Endodermal cell (in vitro differentiated cells): ENCODE measurements at regions not wholly inside any gene's neighbourhood (a gene's known extent, or its start where the extent isn't known, plus 50 kb on each side); places are given as distances from the start of the nearest gene placed in this dataset.

Experiments
- DNase-seq: peaks from one replicate; pipeline ENCODE4 v3.0.0-alpha.2; 2017
- H3K27ac ChIP-seq: 2 replicates; pipeline ENCODE4 v1.5.1; 2013; ENCODE audit warnings: mild to moderate bottlenecking, low read depth, low read length, moderate library complexity
- H3K27me3 ChIP-seq: 2 replicates; pipeline ENCODE4 v1.6.1; 2013; ENCODE audit warnings: mild to moderate bottlenecking, low read length, moderate library complexity; ENCODE audit not compliant: insufficient read depth, control insufficient read depth, poor library complexity, severe bottlenecking
- H3K36me3 ChIP-seq: 2 replicates; pipeline ENCODE4 v1.7.0; 2013; ENCODE audit warnings: mild to moderate bottlenecking, low read length, moderate library complexity; ENCODE audit not compliant: control insufficient read depth, insufficient read depth
- H3K4me1 ChIP-seq: one replicate; pipeline ENCODE4 v1.7.0; 2013; ENCODE audit warnings: low read length; ENCODE audit not compliant: control insufficient read depth, insufficient read depth
- H3K4me3 ChIP-seq: 2 replicates; pipeline ENCODE4 v1.5.1; 2013; ENCODE audit warnings: mild to moderate bottlenecking, low read length, moderate library complexity
- H3K9ac ChIP-seq: 2 replicates; pipeline ENCODE4 v1.6.1; 2013; ENCODE audit warnings: mild to moderate bottlenecking, low read length, moderate library complexity; ENCODE audit not compliant: poor library complexity, severe bottlenecking; ENCODE audit errors: extremely low read depth
- H3K9me3 ChIP-seq: 2 replicates; pipeline ENCODE4 v1.6.1; 2013; ENCODE audit warnings: mild to moderate bottlenecking, low read length, moderate library complexity; ENCODE audit not compliant: control insufficient read depth
- H3K27ac Mint-ChIP-seq: 2 replicates; pipeline ENCODE4 v1.8.0; 2020; ENCODE audit warnings: mixed read lengths
- H3K27me3 Mint-ChIP-seq: 2 replicates; pipeline ENCODE4 v1.8.0; 2021; ENCODE audit warnings: mild to moderate bottlenecking, mixed read lengths; ENCODE audit not compliant: insufficient read depth
- H3K36me3 Mint-ChIP-seq: 2 replicates; pipeline ENCODE4 v1.8.0; 2020; ENCODE audit warnings: low read depth, mixed read lengths
- H3K4me1 Mint-ChIP-seq: 2 replicates; pipeline ENCODE4 v1.8.0; 2020; ENCODE audit warnings: mixed read lengths
- H3K4me3 Mint-ChIP-seq: 2 replicates; pipeline ENCODE4 v1.8.0; 2020; ENCODE audit warnings: mild to moderate bottlenecking, moderate library complexity, mixed read lengths
- H3K9me3 Mint-ChIP-seq: 2 replicates; pipeline ENCODE4 v1.8.0; 2020; ENCODE audit warnings: mild to moderate bottlenecking, mixed read lengths
- WGBS, 2 experiments: methylation state at CpG; one replicate each; pipeline versions ENCODE4 v1.1.5 to v1.1.7; 2013; ENCODE audit warnings: missing lambda C conversion rate in 2 of 2, mixed read lengths in 1 of 2; ENCODE audit not compliant: insufficient coverage in 1 of 2, insufficient read length in 1 of 2; 5-methylcytosine and 5-hydroxymethylcytosine counted together
- TF ChIP-seq, protein P1 (sequence below): fragments of 200-600 bp; sonication (generic); conservative IDR thresholded peaks from 2 replicates; pipeline ENCODE4 v1.5.0; 2021; ENCODE audit warnings: antibody characterized with exemption, mild to moderate bottlenecking

DNA sequence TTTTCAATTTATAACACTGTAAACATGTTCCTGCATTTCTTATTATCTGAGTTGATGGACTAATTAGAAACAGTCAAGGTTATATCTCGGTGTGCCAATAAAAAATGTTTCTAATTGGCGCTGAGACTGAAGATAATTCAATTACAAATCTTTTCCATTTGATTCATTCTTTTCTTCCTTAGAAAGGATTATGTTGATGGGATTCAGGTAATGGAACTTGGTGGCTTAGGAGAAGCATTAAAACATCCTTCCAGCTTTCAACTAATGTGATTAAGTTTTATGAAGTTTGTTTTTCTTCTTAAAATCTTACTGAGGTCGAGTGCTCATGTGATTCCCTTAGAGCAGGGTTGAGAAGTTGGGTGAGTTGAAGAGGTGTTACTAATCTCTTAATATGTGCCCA is 1015.3 kb downstream of the NR2F1-AS1 start:
- Histone ChIP-seq H3K9ac (no peak overlapping the region), H3K36me3 (no peaks in the 10 kb centered on the region), H3K9me3 (no peaks in the 10 kb centered on the region), H3K4me1 (no peaks in the 10 kb centered on the region), H3K27ac (no peak overlapping the region), H3K27me3 (no peaks in the 10 kb centered on the region), H3K4me3 (no peak overlapping the region)
- Mint-ChIP-seq H3K36me3 (no peaks in the 10 kb centered on the region), H3K27me3 (peaks cover 1% of the 10 kb centered on the region), H3K4me3 (no peak overlapping the region), H3K4me1 (peaks cover 15% of the 10 kb centered on the region), H3K9me3 (no peaks in the 10 kb centered on the region), H3K27ac (no peak overlapping the region)
- 82% methylated on average over 2 of the region's 3 CpGs; no CpG with 5 or more reads in 1 of the 2 experiments for WGBS, 2 experiments
- no peak for DNase-seq
- TF ChIP-seq, protein P1, sequence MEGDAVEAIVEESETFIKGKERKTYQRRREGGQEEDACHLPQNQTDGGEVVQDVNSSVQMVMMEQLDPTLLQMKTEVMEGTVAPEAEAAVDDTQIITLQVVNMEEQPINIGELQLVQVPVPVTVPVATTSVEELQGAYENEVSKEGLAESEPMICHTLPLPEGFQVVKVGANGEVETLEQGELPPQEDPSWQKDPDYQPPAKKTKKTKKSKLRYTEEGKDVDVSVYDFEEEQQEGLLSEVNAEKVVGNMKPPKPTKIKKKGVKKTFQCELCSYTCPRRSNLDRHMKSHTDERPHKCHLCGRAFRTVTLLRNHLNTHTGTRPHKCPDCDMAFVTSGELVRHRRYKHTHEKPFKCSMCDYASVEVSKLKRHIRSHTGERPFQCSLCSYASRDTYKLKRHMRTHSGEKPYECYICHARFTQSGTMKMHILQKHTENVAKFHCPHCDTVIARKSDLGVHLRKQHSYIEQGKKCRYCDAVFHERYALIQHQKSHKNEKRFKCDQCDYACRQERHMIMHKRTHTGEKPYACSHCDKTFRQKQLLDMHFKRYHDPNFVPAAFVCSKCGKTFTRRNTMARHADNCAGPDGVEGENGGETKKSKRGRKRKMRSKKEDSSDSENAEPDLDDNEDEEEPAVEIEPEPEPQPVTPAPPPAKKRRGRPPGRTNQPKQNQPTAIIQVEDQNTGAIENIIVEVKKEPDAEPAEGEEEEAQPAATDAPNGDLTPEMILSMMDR = no peak

DNA sequence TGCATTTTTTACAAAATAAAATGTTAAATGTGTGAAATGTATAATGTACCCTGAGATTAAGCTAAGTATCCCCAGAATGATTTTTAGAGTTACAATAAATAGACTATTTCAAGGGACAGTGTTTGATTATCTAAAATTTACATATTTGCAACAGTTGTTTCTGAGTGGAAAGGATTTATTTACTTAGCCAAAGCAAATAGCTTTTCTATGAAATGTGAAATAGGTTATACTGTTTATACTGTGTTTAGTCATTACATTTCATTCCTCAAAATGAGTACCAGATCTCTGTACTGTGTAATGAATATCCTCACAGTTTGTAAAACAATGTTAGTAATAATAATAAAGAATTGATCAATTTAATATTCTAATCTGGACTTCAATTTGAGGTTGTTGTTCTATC is 1019.0 kb downstream of the NR2F1-AS1 start:
- no peak overlapping the region for H3K27ac ChIP-seq
- Mint-ChIP-seq H3K4me1 (peaks cover 24% of the 10 kb centered on the region), H3K4me3 (no peak overlapping the region), H3K36me3 (no peaks in the 10 kb centered on the region), H3K27me3 (peaks cover 9% of the 10 kb centered on the region), H3K27ac (no peak overlapping the region), H3K9me3 (no peaks in the 10 kb centered on the region)
- no peaks in the 10 kb centered on the region for H3K36me3 ChIP-seq
- no peaks in the 10 kb centered on the region for H3K4me1 ChIP-seq
- no peak overlapping the region for H3K4me3 ChIP-seq
- no peak for DNase-seq
- no peak overlapping the region for H3K9ac ChIP-seq
- H3K27me3 ChIP-seq = no peaks in the 10 kb centered on the region
- TF ChIP-seq, protein P1 = no peak
- H3K9me3 ChIP-seq = no peaks in the 10 kb centered on the region

DNA sequence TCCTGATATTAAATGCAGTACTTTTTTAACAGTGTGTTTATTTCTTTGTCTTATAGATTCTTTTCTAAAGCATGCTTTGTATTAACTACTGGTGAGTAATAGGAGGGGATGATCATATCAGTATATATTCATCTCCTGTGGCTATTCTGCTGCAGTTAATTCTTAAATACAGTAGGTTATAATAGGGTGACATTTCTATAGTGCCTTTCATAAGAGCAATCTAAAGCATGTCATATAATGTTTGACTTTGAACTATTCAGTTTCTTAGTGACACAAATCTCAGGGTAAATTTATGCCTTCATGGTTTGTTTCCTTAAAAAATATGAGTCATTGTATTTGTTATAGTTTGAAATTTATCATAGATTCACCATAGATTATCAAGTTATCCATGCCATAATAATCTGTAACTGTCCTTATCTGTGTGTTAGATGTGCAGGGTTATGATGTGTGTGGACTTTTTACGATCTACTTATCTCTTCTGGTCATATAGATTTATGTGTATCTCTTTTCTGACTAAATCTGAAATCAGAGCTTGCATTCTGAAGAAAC is 1019.5 kb downstream of the NR2F1-AS1 start:
- H3K4me1 ChIP-seq = no peaks in the 10 kb centered on the region
- no peaks in the 10 kb centered on the region for H3K9me3 ChIP-seq
- no peak overlapping the region for H3K27ac ChIP-seq
- no peaks in the 10 kb centered on the region for H3K27me3 ChIP-seq
- no peaks in the 10 kb centered on the region for H3K9me3 Mint-ChIP-seq
- no peak overlapping the region for H3K27ac Mint-ChIP-seq
- H3K4me3 ChIP-seq = no peak overlapping the region
- no peak overlapping the region for H3K9ac ChIP-seq
- DNase-seq = no peak
- H3K27me3 Mint-ChIP-seq = peaks cover 9% of the 10 kb centered on the region
- 92% methylated on average over 1 of the region's 1 CpG; no CpG with 5 or more reads in 1 of the 2 experiments for WGBS, 2 experiments
- no peaks in the 10 kb centered on the region for H3K36me3 ChIP-seq
- H3K4me3 Mint-ChIP-seq = no peak overlapping the region
- H3K36me3 Mint-ChIP-seq = no peaks in the 10 kb centered on the region
- peaks cover 24% of the 10 kb centered on the region for H3K4me1 Mint-ChIP-seq
- TF ChIP-seq, protein P1 = no peak
